Heart left ventricle (tissue), 13 donors: ENCODE measurements at regions not wholly inside any gene's neighbourhood (a gene's known extent, or its start where the extent isn't known, plus 50 kb on each side); places are given as distances from the start of the nearest gene placed in this dataset.

Experiments used
- CTCF ChIP-seq, 12 donors: fragments of 200-600 bp; sonication (generic) in 4 of 12; IDR thresholded peaks; one replicate each; pipeline versions ENCODE4 v1.5.0 to v1.8.0; 2018 to 2022; ENCODE audit warnings: antibody characterized with exemption in 12 of 12, mild to moderate bottlenecking in 5 of 12
- POLR2A ChIP-seq, 2 donors: fragments of 450-650 bp; IDR thresholded peaks; one replicate each; pipeline ENCODE4 v1.6.1; 2017; ENCODE audit warnings: antibody characterized with exemption in 2 of 2, mild to moderate bottlenecking in 2 of 2, moderate library complexity in 2 of 2
- donor health status: ischemic (EF 13 %, LVEDD 7.1; RV severe dilation, severe dysfunction).
- donor health status: DM: no; HTN: yes; CAD: no.
- donor health status: DM: no; HTN: no; CAD: no.
- donor health status: ischemic (EF 25% LVEDD 6.9; RV normal size, moderate dysfunction).
- donor health status: ischemic (EF 25% LVEDD 5.7; RV mildly dilated, moderate dysfunction).
- donor health status: ischemic (EF 35%, LVEDD 5.7; RV mildly dilated, moderate dysfunction).
- donor health status: nonischemic (EF 11% LVEDD 7.7; RV severe dilation, severe dysfunction).
- donor health status: DM: yes; HTN: yes; CAD: no.
- donor health status: PGD.
- donor health status: ischemic (EF 29% LVEDD 5.4; RV normal size, mild dysfunction).
- donor health status: nonischemic (EF 23%, LVEDD 6.1; RV moderate dilation, normal function).

GRCh38 chrX:121308276-121308805, 260.9 kb downstream of the GLUD2 start:
- TF ChIP-seq POLR2A (IDR thresholded peaks at IDR 0.05) (no peak), CTCF (IDR thresholded peaks at IDR 0.05) (peak in 8 of 12 donors; percentile 8 to 51 (median 36))
